HEK293T (cell line): ENCODE measurements at regions not wholly inside any gene's neighbourhood (a gene's known extent, or its start where the extent isn't known, plus 50 kb on each side); places are given as distances from the start of the nearest gene placed in this dataset.

ENCODE experiments used
- ARNT ChIP-seq: fragments of 450-650 bp; IDR thresholded peaks from 2 replicates; pipeline ENCODE4 v1.6.1; 2017; ENCODE audit warnings: mild to moderate bottlenecking
- HDGF ChIP-seq: fragments of 450-650 bp; IDR thresholded peaks from 2 replicates; pipeline ENCODE4 v1.6.1; 2017; ENCODE audit warnings: antibody characterized with exemption, borderline replicate concordance
- L3MBTL2 ChIP-seq: fragments of 450-650 bp; conservative IDR thresholded peaks from 2 replicates; pipeline ENCODE4 v1.6.1; 2016; ENCODE audit warnings: mild to moderate bottlenecking
- SUZ12 ChIP-seq: fragments of 450-650 bp; IDR thresholded peaks from 2 replicates; pipeline ENCODE4 v1.6.1; 2016; ENCODE audit warnings: mild to moderate bottlenecking

DNA sequence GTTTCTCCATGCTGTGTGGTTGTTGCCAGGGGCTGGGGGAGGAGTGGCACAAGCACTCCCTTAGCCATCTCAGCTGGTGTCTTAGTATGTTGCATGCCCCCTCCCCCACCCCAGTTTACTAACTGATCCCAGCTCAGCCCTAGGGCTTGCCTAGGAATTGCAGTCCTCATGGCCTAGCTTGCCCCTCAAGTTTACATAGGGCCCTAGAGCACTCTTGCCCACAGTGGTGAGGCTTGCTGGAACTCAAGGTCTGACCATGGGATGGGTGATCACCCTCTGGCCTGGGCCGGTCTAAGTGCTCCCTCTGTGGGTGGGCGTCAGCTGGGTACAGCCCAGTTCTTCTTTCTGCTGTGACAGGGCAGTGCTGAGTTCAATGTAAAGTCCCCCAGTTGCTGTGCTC is 156.1 kb upstream of the PIEZO2 start:
- TF ChIP-seq L3MBTL2 = no peak
- no peak for TF ChIP-seq ARNT
- TF ChIP-seq SUZ12 = no peak
- no peak for TF ChIP-seq HDGF
